ENCODE measurements at regions not wholly inside any gene's neighbourhood (a gene's known extent, or its start where the extent isn't known, plus 50 kb on each side); places are given as distances from the start of the nearest gene placed in this dataset.

DNA sequence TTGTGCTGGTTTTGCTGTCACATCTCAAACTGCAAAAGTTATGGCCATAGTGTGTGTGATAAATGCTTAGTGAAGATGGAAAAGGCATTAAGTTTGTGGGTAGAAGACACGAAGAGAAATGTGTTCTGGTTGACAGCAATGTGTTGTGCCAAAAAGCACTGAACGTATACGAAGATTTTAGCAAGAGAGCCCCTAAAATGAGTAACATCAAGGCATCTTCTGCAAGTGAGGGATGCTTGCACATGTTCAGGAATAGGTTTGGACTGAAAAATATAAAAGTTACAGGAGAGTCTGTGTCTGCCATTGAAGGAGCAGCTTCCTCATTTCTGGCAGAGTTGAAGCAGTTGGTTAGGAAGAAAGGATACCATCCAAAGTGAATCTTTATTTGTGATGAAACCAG lies 167.1 kb downstream of the ADAMTS15 start:
- DNase-seq = no peak

- DNase-seq = no peak
Observed at GRCh38 chr11:130616573-130616972, 168.1 kb downstream of the ADAMTS15 start.

- DNase-seq = no peak
Observed at GRCh38 chr11:130617001-130617400, 168.6 kb downstream of the ADAMTS15 start.

- no peak for DNase-seq
Observed at GRCh38 chr11:130620548-130620947, 172.1 kb downstream of the ADAMTS15 start.

- no peak for DNase-seq
Observed at GRCh38 chr11:130622141-130622542, 173.7 kb downstream of the ADAMTS15 start.

- no peak for DNase-seq
Observed at GRCh38 chr11:130623670-130624668, 175.5 kb downstream of the ADAMTS15 start.

DNA sequence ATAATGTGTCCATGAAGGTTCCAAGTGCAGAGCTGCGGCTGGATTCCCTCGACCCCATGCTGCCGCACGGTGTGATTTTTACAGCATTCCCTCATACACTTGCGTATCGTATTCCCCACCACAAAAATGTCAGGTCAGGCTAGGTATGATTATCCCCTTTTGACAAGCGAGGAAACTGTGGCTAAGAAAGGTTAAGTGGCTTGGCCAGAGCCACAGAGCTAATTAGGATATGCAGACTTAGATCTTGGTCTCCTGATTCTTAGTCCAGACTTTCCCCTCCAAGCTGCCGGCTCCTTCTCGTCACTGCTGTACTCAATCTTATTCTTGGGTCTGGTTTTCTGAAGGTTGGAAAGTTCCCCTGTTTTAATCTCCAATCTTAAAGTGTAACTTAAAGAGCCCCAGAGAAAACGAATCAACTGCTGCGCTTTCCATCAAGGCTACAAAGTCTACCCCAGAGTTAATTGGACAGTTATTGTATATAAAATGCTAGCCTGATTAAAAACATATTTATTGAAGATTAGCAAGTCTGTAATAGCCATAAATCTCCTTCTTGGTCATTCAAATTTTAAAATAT lies 176.6 kb downstream of the ADAMTS15 start:
- no peak for DNase-seq

- no peak for DNase-seq
Observed at GRCh38 chr11:130625578-130626306, 177.3 kb downstream of the ADAMTS15 start.

DNA sequence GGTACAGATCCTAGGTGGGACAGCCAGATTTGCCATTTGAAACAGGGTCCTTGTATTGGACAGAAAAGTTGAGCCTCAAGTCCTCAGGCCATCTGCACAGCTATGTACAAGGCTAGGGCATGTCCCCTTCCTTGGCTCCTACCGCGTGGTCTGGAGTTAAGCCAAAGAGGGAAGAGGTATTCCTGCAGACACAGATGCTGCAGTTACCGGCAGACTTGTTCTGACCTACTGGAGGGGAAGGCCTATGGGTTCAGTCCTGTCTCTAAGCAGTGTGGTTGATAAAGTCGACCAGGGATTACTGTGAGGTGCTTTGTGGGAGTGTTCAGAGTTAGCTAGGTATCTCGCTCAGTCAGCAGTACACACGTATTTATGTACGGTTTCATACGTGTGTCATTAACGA lies 180.6 kb downstream of the ADAMTS15 start:
- no peak for DNase-seq

DNA sequence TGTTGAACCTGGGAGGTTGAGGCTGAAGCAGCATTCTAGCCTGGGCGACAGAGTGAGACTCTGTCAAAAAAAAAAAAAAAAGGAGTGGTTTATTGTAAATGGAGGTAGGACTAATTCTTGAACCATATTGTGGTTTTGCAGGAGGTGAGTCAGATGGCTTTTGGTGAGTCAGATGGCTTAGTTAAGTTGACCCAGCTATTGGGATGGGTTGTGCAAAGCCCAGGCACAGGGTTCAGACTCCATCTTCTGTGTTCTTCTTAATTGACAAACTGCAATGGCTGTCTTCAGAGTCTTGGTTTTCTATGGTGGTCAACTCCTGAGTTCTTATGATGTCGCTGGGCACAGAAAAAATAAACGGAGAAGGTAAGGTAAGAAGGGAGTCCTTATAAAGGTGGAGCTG lies 182.7 kb downstream of the ADAMTS15 start:
- DNase-seq = no peak

GRCh38 chr11:130633466-130633865 lies 185.0 kb downstream of the ADAMTS15 start:
- DNase-seq = no peak

DNA sequence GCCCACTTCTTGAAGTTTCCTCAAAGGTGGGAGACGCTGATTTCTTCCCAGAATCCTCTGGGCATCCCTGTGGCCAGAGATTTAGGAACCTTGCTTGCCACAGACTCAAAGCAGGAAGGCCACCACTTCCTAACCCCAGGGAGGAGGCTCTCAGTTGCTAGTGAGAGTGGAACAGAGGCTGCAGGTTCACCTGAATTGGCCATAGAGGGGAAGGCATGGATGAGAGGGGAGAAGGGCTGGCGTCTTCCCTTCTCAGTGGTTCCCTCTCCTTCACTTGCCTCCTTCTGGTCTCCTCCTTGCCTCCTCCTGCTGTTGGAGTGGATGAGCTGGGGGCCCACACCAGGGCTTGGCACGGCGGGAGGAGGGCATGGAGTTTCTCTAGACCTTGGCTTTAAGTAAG lies 185.7 kb downstream of the ADAMTS15 start:
- no peak for DNase-seq

- peak; percentile 5 for DNase-seq
Observed at GRCh38 chr11:130634961-130635473, 186.6 kb downstream of the ADAMTS15 start.

- no peak for DNase-seq
Observed at GRCh38 chr11:130635937-130636630, 187.6 kb downstream of the ADAMTS15 start.

GRCh38 chr11:130636722-130637464 lies 188.4 kb downstream of the ADAMTS15 start:
- DNase-seq = no peak

DNA sequence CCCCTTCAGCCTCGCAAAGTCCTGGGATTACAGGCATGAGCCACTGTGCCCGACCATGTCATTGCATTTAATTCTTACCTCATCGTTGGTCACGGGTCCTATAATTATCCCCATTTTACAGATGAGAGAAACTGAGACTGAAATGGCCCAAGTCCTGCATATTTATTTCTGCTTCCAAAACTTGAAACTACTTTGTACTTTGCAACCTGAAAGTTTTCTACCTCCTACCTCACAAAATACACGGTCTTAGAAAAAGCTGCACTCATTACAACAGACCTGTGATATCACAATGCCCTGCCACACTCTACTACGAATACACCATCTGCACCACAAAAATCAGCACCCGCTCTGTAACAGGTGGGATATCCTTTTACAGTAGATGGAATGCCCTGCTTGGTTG lies 189.1 kb downstream of the ADAMTS15 start:
- DNase-seq = no peak

DNA sequence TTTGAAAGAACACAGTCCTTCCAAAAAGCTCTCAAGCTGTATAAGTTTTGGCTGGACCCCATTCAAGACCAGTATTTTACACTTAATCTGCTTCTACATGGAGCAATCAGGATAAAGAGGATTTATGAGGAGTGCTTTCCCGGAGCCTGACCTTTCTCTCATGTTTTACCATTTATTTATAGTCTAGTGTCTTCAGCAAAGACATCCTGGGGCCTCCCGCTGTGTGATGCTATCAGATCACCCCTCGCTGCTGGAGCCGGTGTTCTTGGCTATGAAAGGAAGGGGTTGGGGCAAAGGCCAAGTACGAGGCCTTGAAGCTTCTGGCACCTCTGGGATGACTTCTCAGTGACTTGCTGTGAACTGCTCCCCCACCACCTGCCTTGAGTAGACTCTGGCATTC lies 189.6 kb downstream of the ADAMTS15 start:
- DNase-seq = no peak

DNA sequence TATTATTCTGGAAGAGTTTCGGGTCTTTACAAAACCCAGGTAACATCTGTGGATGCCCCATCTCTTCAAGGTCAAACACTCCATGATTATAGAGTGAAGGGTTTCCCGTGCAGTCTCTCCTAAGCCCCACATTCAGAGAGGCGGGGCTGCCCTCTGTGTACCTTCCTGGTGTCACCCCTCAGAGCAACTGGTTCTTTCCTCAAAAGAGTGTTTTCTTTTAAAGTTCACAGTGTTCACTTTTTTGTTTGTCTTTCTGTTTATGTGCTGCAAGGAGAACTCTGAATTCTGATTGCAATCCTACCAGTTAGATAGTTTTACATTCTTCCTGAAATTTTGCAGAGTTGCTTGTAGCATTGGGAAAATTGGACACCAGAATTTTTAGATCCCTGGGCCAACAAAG lies 190.2 kb downstream of the ADAMTS15 start:
- DNase-seq = no peak

- DNase-seq = no peak
Observed at GRCh38 chr11:130639369-130639768, 190.9 kb downstream of the ADAMTS15 start.

DNA sequence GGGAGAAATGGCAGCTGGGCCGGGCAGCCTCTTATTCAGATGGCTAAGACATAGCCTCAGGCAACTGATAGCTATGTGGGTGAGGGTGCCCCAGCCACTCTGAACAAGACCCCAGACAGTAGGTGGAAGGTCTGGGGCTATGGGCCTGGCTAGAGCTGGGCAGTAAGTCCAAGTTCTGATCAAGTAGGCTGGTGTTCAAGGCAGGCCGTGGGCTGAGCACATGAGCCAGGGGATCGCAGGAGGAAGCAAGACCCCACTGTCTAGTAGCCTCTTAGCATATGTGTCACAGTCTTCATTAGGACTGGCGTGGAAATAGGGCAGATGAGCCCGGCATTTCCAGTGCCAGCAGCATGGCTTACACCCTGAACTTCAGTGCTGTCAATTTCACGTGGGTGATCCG lies 192.1 kb downstream of the ADAMTS15 start:
- no peak for DNase-seq

GRCh38 chr11:130641876-130642275 lies 193.4 kb downstream of the ADAMTS15 start:
- no peak for DNase-seq

GRCh38 chr11:130642994-130643393 lies 194.5 kb downstream of the ADAMTS15 start:
- no peak for DNase-seq
